HG03103 (cell line): ENCODE measurements at regions not wholly inside any gene's neighbourhood (a gene's known extent, or its start where the extent isn't known, plus 50 kb on each side); places are given as distances from the start of the nearest gene placed in this dataset.
"Not testable (repeated sequence)": the region's sequence is repeated elsewhere in the genome, so short reads cannot be mapped to it uniquely, and the experiment has no call there.

Experiments used
- ATAC-seq: cut with Tn5 transposase; IDR thresholded peaks from one replicate; pipeline ENCODE4 v1.9.1; 2021; ENCODE audit warnings: low read depth; ENCODE audit not compliant: unreplicated experiment

- no peak for ATAC-seq
These were observed 80.3 kb upstream of the FST start for GRCh38 chr5:53399926-53400697.

DNA sequence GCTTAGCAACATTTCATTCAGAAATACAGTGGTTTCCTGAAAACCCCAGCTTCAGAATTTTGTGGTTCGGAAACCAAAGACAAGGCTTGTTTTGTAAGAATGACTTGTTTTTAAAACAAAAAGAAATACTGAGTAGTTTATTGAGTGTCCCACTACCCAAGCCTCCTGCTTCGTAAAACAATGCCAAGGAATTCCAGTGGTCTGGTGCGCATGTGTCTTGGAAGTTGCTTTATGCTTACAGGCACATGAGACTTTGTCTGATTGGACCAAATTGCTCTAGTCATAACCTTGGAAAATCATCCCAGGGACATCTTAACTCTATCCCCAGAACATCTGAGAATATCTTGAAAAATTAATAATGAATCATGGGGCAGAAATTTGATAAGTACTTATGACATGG is 77.1 kb upstream of the FST start:
- no peak for ATAC-seq

GRCh38 chr5:53403758-53404157 is 76.7 kb upstream of the FST start:
- no peak for ATAC-seq

DNA sequence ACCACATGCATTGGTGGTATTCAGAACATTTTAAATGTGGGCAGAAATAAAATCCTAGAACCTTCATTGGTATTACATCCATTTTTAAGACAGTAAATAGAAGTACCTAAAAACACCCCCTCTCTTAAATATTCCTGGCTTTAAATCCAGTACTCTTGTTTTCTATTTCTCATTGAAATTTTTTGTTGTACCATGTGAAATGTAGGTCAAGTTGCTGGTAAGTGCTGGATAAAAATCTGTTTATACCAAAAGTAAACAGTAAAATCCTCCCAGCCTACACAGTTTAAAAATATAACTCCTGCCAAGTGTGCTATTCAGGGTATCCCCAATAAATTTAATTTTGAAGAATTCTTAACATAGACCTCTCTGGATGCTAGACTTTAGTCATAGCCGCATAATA is 75.0 kb upstream of the FST start:
- ATAC-seq: no peak

DNA sequence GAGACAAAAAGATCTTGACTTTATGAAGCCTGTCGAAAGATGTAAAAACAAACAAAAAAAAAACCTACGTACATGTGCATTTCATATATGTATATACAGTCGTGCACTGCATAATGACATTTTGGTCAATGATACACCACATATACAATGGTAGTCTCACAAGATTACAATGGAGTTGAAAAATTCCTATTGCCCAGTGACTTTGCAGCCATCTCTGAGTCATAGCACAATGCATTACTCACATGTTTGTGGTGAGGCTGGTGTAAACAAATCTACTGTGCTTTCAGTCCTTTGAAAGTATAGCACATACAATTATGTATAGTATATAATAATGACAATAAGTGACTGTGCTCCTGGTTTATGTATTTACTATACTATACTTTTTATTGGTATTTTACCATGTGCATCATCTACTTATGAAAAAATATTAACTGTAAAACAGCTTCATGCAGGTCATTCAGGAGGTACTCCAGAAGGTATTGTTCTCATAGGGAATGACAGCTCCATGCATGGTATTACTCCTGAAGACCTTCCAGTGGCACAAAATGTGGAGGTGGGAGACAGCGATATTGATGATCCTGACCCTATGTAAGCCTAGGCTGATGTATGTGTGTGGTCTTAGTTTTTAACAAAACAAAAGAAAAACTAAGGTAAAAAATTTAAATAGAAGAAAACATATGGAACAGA is 73.7 kb upstream of the FST start:
- ATAC-seq: no peak

GRCh38 chr5:53407373-53407772 is 73.1 kb upstream of the FST start:
- ATAC-seq: no peak

DNA sequence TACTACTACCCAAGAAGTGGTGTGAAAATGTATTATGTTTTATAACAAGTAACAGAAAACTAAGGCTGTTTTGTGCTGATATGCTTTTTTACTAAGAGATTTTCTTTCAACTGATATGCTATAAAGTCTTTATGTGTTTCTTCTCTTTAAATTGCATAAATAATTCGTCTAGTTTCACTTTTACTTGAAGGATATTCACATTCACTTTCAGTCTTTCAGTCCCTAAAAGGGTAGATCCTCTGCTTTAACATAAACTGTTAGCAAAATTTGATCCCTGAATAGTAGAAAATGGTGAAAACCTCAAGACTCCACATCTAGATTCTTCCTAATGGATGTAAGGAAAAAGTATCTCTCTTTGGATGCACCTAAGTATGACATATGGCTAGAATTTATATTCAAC is 69.0 kb upstream of the FST start:
- ATAC-seq: no peak

- ATAC-seq: not testable (repeated sequence)
These were observed 67.9 kb upstream of the FST start for GRCh38 chr5:53412499-53412898.

GRCh38 chr5:53416144-53416738 is 64.2 kb upstream of the FST start:
- ATAC-seq: no peak

DNA sequence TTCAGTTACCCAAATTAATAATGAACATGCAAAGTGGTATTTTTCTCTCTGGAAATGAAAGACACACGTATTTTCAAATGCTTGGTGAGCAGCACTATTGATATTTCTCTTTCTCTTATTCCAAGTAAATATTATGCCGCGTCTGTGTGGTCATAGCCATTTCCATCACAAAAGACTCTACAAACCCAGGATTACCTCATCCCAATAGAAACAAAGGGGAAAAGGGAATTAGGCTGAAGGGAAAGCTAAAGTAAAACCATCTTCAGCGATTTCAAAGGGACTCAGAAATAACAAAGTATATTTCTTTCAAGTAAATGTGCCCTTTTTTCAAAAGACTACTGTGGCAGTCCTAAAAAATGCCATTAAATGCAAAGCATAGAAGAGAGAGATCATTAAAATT is 62.0 kb upstream of the FST start:
- no peak for ATAC-seq

DNA sequence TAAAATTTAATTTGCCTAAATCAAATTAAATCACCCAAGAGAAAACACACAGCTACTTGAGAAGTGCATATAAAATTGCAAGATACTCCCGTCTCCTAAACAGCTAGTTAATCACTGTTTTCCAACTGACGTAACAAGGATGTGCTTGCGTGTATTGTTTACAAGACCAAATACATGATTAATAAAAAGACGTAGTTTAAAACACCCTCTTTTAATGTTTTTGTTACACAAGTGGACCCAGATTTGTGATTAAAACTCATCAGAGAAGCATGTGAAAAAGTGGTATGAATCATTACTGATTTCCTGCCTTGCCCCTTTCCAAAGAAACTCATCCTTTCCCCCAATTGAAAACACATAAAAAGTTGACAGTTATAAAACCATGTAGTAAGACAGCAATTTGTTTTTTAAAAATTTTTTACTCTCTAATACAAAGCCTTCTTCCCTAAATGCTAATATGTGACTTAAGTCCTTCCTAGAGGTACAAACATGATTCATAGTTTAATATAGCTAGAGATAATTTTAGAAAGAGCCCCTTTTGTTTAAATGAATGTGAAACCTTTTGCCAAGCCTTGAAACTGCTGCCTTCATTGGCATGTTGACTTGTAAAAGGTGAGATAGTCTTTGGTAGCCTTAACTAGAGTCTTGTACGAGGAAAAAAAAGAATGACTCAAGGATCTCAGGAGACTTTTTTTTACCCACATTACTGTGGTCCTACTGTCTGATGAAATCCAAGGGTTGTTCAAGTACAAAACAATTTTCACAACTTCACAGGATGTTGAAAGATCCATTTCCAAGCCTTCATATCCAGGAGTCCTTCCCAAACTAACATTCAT is 61.4 kb upstream of the FST start:
- ATAC-seq: no peak

- ATAC-seq: no peak
These were observed 57.9 kb upstream of the FST start for GRCh38 chr5:53422539-53422938.

- no peak for ATAC-seq
These were observed 56.7 kb upstream of the FST start for GRCh38 chr5:53423724-53424123.

DNA sequence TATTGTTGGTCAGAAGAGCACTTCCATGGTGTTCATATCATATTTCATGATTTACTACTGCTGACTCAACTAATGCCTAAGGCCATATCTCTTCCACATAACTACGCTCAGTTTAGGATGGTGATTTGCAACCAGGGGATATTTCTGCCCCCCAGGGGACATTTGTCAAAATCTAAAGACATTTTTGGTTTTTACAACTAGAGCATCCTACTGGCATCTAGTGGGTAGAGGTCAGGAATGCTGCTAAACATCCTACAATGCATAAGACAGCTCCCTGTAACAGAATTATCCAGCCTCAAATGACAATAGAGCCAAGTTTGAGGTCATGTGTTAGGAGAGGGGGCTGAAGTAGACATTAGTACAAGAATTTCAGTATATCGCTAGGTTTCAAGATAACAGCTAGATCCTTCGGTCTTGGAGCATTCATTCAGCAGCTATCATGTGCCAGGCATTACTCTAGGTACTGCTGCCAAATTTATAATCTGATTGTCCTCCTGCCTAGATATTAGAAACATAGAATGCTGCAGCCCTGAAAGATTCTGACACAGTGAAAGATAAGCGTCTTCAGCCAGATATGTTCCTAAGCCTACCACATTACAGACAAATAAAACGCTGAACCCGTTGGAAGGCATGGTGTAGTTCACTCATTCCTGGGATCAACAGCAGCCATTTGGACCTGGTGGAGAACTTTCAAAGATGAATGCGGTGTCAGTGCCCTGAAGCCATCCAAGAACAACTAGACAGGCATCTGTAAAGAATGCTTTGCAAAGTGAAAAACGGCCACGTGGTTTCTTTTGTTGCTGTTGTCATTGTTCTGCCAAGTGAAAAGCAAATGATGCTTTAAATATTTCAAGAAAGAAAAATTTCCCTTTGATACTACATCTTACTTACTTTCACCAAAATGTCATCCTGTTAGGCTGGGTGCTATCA is 55.5 kb upstream of the FST start:
- no peak for ATAC-seq

DNA sequence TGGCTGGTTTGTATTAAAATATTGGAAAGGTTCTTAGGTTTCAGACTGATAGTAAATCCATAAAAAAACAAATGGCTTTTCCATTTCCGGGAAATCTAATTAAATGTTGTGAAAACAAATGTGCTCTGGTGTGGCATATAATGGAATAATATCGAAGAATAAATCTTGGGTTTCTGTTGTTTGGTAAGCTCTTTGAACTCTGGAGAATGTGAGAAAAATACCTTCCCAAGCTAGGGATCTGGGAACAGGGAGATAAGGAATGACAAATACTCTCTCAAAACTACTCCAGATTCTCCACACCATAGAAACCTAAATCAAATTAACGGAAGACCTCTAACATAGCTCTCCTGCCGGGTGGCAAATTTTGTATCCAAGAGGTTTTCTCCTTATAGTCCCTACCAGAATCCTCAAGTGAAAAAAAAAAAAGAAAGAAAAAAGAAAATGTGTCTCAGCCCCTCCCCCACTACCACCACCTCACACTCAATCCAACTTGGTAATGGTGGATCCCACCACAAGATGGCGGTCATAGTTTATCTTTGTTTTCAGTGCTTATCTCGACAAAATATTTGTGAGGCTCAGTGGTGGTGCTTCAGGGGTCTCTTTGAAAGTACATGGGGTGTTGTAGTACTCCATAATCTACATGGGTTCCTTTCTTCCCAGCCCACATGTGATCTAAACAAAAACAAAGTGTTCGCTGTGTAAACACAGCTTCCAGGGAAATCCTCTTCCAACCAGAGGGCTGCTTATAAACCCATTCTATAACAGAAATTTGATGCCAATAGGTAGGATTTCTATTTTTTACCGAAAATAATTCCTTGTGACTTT is 54.5 kb upstream of the FST start:
- ATAC-seq: no peak

DNA sequence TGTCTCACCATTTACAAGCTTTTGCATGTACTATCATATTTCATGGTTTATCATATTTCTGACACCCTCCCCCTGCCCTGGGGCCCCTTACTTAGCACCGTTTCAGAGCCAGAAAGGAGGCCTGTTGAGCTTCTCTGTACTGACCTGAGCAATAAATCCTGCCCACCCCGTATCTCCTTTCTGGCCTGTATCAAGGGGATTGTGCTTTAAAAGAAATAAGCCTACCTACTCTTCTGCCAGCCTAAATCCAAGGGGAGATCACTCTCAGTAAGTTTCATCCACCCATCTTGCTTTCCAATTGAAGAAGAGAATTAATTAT is 54.0 kb upstream of the FST start:
- ATAC-seq: no peak

DNA sequence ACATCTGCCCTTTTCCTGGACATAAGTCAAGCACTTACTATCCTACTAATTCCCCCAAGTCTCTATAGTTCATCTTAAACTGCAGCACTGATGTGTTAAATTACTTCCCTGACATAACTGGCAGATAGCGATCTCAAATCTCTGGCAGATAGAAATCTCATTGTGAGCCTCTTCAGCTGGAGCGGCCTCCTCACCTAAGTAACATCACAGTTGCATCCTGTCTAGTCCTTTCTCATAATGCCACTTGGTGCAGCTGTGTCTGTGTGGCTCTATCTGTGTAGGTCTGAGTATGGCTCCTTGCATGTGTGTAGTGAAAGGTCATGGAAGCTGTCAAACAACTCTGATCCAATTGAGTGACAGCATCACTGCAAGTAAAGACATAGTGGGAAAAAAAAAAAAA is 53.6 kb upstream of the FST start:
- no peak for ATAC-seq

- ATAC-seq: no peak
These were observed 52.5 kb upstream of the FST start for GRCh38 chr5:53427965-53428364.

DNA sequence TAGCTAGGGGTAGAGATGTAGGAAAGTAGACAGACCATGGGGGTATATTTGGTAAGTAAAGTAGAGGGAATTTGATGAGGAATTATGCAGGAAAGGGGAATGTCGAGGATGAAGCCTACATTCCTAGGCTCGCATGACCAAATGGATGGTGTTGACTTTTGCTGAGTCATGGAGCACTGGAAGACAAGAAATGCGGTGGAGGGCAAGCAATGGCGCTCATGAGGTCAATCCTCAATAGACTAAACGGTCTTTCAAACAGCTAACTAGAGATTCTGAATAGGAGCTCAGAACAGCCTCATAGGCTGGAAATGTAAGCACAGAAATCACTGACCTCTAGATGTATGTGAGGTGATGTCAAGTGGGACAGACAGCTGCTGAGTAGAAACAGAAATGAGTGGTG is 50.7 kb upstream of the FST start:
- no peak for ATAC-seq
